GM12878 (cell line): ENCODE measurements at regions not wholly inside any gene's neighbourhood (a gene's known extent, or its start where the extent isn't known, plus 50 kb on each side); places are given as distances from the start of the nearest gene placed in this dataset.

Experiments
- CBX5 ChIP-seq: sonication (generic); IDR thresholded peaks from 2 replicates; pipeline ENCODE4 v1.6.1; 2016; ENCODE audit warnings: low read depth, moderate library complexity, mild to moderate bottlenecking, inconsistent platforms
- JUNB ChIP-seq: IDR thresholded peaks from 2 replicates; pipeline ENCODE4 v1.6.1; 2016; ENCODE audit warnings: antibody characterized with exemption, mild to moderate bottlenecking
- POLR2A ChIP-seq: IDR thresholded peaks from 2 replicates; pipeline ENCODE4 v1.6.1; 2011; ENCODE audit warnings: low read depth, mild to moderate bottlenecking, low read length
- ZNF274 ChIP-seq: IDR thresholded peaks from one replicate; pipeline ENCODE4 v1.8.0; 2011; ENCODE audit not compliant: insufficient read length, insufficient read depth
- TF ChIP-seq, protein P1 (sequence below), 3 experiments: IDR thresholded peaks in 2 of 3; conservative IDR thresholded peaks in 1 of 3; 2 replicates each; pipeline ENCODE4 v1.5.1; 2011; ENCODE audit warnings: low read depth in 3 of 3, low read length in 3 of 3, mild to moderate bottlenecking in 3 of 3, control low read depth in 2 of 3, moderate library complexity in 2 of 3, inconsistent platforms in 1 of 3, mixed read lengths in 1 of 3; ENCODE audit not compliant: control insufficient read depth in 2 of 3, insufficient read depth in 1 of 3; ENCODE audit errors: extremely low read depth in 1 of 3

DNA sequence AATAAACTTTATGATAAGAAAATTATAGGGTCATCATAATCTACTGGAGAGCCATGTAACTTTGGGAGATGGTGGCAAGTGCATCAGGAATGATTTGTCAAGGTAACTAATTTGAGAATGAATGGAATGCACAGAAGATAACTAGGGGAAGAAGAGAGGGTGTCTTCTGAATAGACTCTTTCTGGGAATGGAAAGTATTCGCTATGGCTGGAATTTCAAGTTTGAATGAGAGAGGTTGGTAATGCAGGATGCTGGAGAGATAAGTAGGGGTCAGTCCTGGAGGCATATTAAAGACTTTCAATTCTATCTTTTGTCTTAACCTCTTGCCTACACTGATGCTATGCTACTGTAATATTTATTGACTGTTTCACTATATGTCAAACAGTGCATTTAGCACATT lies 714.2 kb downstream of the CETN3 start:
- TF ChIP-seq POLR2A, result no peak
- TF ChIP-seq, protein P1, sequence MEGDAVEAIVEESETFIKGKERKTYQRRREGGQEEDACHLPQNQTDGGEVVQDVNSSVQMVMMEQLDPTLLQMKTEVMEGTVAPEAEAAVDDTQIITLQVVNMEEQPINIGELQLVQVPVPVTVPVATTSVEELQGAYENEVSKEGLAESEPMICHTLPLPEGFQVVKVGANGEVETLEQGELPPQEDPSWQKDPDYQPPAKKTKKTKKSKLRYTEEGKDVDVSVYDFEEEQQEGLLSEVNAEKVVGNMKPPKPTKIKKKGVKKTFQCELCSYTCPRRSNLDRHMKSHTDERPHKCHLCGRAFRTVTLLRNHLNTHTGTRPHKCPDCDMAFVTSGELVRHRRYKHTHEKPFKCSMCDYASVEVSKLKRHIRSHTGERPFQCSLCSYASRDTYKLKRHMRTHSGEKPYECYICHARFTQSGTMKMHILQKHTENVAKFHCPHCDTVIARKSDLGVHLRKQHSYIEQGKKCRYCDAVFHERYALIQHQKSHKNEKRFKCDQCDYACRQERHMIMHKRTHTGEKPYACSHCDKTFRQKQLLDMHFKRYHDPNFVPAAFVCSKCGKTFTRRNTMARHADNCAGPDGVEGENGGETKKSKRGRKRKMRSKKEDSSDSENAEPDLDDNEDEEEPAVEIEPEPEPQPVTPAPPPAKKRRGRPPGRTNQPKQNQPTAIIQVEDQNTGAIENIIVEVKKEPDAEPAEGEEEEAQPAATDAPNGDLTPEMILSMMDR (IDR thresholded peaks at IDR 0.05 in 2 of 3, conservative IDR thresholded peaks at IDR 0.05 in 1 of 3; ENCODE audit: control insufficient read depth in 2 of 3, extremely low read depth in 1 of 3, insufficient read depth in 1 of 3, low read depth in 3 of 3, low read length in 3 of 3), result no peak
- no peak for TF ChIP-seq JUNB
- no peak for TF ChIP-seq ZNF274
- no peak for TF ChIP-seq CBX5
